Suprapubic skin (tissue), 4 donors: ENCODE measurements at regions not wholly inside any gene's neighbourhood (a gene's known extent, or its start where the extent isn't known, plus 50 kb on each side); places are given as distances from the start of the nearest gene placed in this dataset.

ENCODE experiments used
- DNase-seq, 2 donors: peaks; one replicate each; pipeline ENCODE4 v3.0.0-alpha.2; 2019; ENCODE audit warnings: low spot score in 2 of 2
- H3K27ac ChIP-seq: fragments of 200-600 bp; sonication (generic); one replicate; pipeline ENCODE4 v1.5.1; 2019
- H3K27me3 ChIP-seq: fragments of 200-600 bp; sonication (generic); one replicate; pipeline ENCODE4 v1.5.1; 2019
- H3K36me3 ChIP-seq: fragments of 200-600 bp; sonication (generic); one replicate; pipeline ENCODE4 v1.5.1; 2019
- H3K4me1 ChIP-seq: fragments of 200-600 bp; sonication (generic); one replicate; pipeline ENCODE4 v1.5.1; 2019
- H3K4me3 ChIP-seq: fragments of 200-600 bp; sonication (generic); one replicate; pipeline ENCODE4 v1.5.1; 2019; ENCODE audit warnings: mild to moderate bottlenecking
- H3K9me3 ChIP-seq: fragments of 200-600 bp; sonication (generic); one replicate; pipeline ENCODE4 v1.5.1; 2019
- CTCF ChIP-seq, 2 donors: fragments of 200-600 bp in 1 of 2; fragments of 450-650 bp in 1 of 2; sonication (generic) in 1 of 2; IDR thresholded peaks; one replicate each; pipeline ENCODE4 v1.5.1; 2016 to 2019; ENCODE audit warnings: antibody characterized with exemption in 2 of 2, mild to moderate bottlenecking in 1 of 2, moderate library complexity in 1 of 2
- EP300 ChIP-seq: sonication (generic); formaldehyde crosslinking; IDR thresholded peaks from one replicate; pipeline ENCODE4 v1.6.1; 2017; ENCODE audit warnings: antibody characterized with exemption
- POLR2A ChIP-seq, 2 donors: fragments of 450-650 bp; IDR thresholded peaks; one replicate each; pipeline ENCODE4 v1.6.1; 2017; ENCODE audit warnings: antibody characterized with exemption in 2 of 2, mild to moderate bottlenecking in 2 of 2, moderate library complexity in 2 of 2
- POLR2AphosphoS5 ChIP-seq, 3 donors: sonication (generic); formaldehyde crosslinking; IDR thresholded peaks; one replicate each; pipeline ENCODE4 v1.6.1; 2017; ENCODE audit warnings: antibody characterized with exemption in 3 of 3
- WGBS: methylation state at CpG from one replicate; pipeline ENCODE4 v1.1.5; 2018; 5-methylcytosine and 5-hydroxymethylcytosine counted together

- Histone ChIP-seq H3K36me3 (no peaks in the 10 kb centered on the region), H3K27me3 (no peaks in the 10 kb centered on the region)
- no peak for TF ChIP-seq POLR2AphosphoS5 (IDR thresholded peaks at IDR 0.05)
- TF ChIP-seq POLR2A (IDR thresholded peaks at IDR 0.05), result no peak
- TF ChIP-seq EP300, result no peak
- no peak for TF ChIP-seq CTCF (IDR thresholded peaks at IDR 0.05)
Observed at GRCh38 chr15:37370941-37371340, 270.6 kb upstream of the MEIS2 start.

GRCh38 chr15:37372064-37372463 is 271.7 kb upstream of the MEIS2 start:
- no peak overlapping the region for H3K27ac ChIP-seq
- 23% methylated on average over 6 of the region's 6 CpGs for WGBS

More at GRCh38 chr15:37370941-37371340, 270.6 kb upstream of the MEIS2 start:
- no peaks in the 10 kb centered on the region for H3K4me1 ChIP-seq
- H3K27ac ChIP-seq, result no peak overlapping the region
- H3K9me3 ChIP-seq, result no peaks in the 10 kb centered on the region
- DNase-seq, result no peak
- no peak overlapping the region for H3K4me3 ChIP-seq
- 59% methylated on average over 2 of the region's 2 CpGs for WGBS

GRCh38 chr15:37375519-37375918 is 275.2 kb upstream of the MEIS2 start:
- Histone ChIP-seq H3K27me3 (no peaks in the 10 kb centered on the region), H3K4me3 (no peak overlapping the region), H3K9me3 (no peaks in the 10 kb centered on the region), H3K36me3 (no peaks in the 10 kb centered on the region), H3K27ac (no peak overlapping the region), H3K4me1 (no peaks in the 10 kb centered on the region)
- DNase-seq, result no peak
- 42% methylated on average over 3 of the region's 3 CpGs for WGBS
- TF ChIP-seq EP300 (no peak), POLR2AphosphoS5 (IDR thresholded peaks at IDR 0.05) (no peak), CTCF (IDR thresholded peaks at IDR 0.05) (no peak), POLR2A (IDR thresholded peaks at IDR 0.05) (no peak)

More at GRCh38 chr15:37372064-37372463, 271.7 kb upstream of the MEIS2 start:
- TF ChIP-seq POLR2AphosphoS5 (IDR thresholded peaks at IDR 0.05) (no peak), CTCF (IDR thresholded peaks at IDR 0.05) (no peak), EP300 (no peak), POLR2A (IDR thresholded peaks at IDR 0.05) (no peak)
- Histone ChIP-seq H3K27me3 (no peaks in the 10 kb centered on the region), H3K36me3 (no peaks in the 10 kb centered on the region), H3K4me1 (no peaks in the 10 kb centered on the region), H3K9me3 (no peaks in the 10 kb centered on the region), H3K4me3 (no peak overlapping the region)
- DNase-seq, result no peak

DNA sequence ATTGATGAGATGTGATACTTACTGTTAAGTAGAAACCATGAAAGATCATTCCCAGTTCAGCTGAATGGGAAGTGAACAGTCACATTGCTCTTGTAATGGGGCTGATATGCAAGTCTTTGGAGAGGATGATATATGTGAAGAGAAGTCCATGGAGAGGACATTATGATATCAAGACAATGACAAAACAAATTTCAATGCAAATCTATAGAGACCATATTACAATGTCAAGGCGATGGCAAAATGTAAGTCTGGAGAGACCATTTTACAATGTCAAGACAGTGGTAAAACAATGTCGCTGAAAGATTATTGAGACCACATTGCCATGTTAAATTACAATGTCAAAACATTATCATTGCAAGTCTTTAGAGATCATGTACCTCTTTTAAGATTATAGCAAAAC is 277.1 kb upstream of the MEIS2 start:
- no peaks in the 10 kb centered on the region for H3K27me3 ChIP-seq
- no peaks in the 10 kb centered on the region for H3K9me3 ChIP-seq
- H3K36me3 ChIP-seq, result no peaks in the 10 kb centered on the region
- no peak overlapping the region for H3K27ac ChIP-seq
- no peaks in the 10 kb centered on the region for H3K4me1 ChIP-seq
- no peak overlapping the region for H3K4me3 ChIP-seq
- DNase-seq, result no peak
- 91% methylated on average over 2 of the region's 2 CpGs for WGBS
- TF ChIP-seq POLR2AphosphoS5 (IDR thresholded peaks at IDR 0.05), result no peak
- TF ChIP-seq CTCF (IDR thresholded peaks at IDR 0.05), result no peak
- TF ChIP-seq EP300, result no peak

GRCh38 chr15:37394402-37395099 is 294.2 kb upstream of the MEIS2 start:
- H3K27me3 ChIP-seq, result no peaks in the 10 kb centered on the region
- H3K4me3 ChIP-seq, result no peak overlapping the region
- no peak for TF ChIP-seq POLR2AphosphoS5 (IDR thresholded peaks at IDR 0.05)
- no peak for TF ChIP-seq CTCF (IDR thresholded peaks at IDR 0.05)
- TF ChIP-seq EP300, result no peak
- no peak for TF ChIP-seq POLR2A (IDR thresholded peaks at IDR 0.05)
- H3K36me3 ChIP-seq, result no peaks in the 10 kb centered on the region
- H3K27ac ChIP-seq, result no peak overlapping the region
- peaks cover 2% of the 10 kb centered on the region for H3K9me3 ChIP-seq
- no peak for DNase-seq
- no peaks in the 10 kb centered on the region for H3K4me1 ChIP-seq
- WGBS, result 67% methylated on average over 3 of the region's 3 CpGs
